CD4-positive, alpha-beta memory T cell (primary cell): ENCODE measurements at regions not wholly inside any gene's neighbourhood (a gene's known extent, or its start where the extent isn't known, plus 50 kb on each side); places are given as distances from the start of the nearest gene placed in this dataset.

Experiments used
- CTCF ChIA-PET: fragments of 350-600 bp; sonication (Branson Sonifier 250); formaldehyde crosslinking; loops from one replicate; lab custom pipeline; 2021; ENCODE audit warnings: inconsistent platforms; ENCODE audit not compliant: partially characterized antibody; lab: Charles Lee
- POLR2A ChIA-PET: fragments of 350-600 bp; sonication (Branson Sonifier 250); formaldehyde crosslinking; loops from one replicate; lab custom pipeline; 2021; ENCODE audit not compliant: partially characterized antibody; lab: Charles Lee
- DNase-seq, 5 donors: peaks; one replicate each; pipeline versions ENCODE4 v3.0.0 to v3.0.0-alpha.2; 2020 to 2022; ENCODE audit warnings: mixed read lengths in 1 of 5
- H3K27ac ChIP-seq: one replicate; pipeline ENCODE4 v1.7.0; 2013; ENCODE audit warnings: low read depth, low read length
- H3K27me3 ChIP-seq: 2 replicates; pipeline ENCODE4 v1.7.0; 2013; ENCODE audit warnings: mild to moderate bottlenecking, low read length, moderate library complexity; ENCODE audit not compliant: insufficient read depth
- H3K36me3 ChIP-seq: 2 replicates; pipeline ENCODE4 v1.7.0; 2013; ENCODE audit warnings: mild to moderate bottlenecking, low read length, moderate library complexity; ENCODE audit not compliant: insufficient read depth
- H3K4me1 ChIP-seq: 2 replicates; pipeline ENCODE4 v1.7.0; 2013; ENCODE audit warnings: mild to moderate bottlenecking, low read length, moderate library complexity; ENCODE audit not compliant: insufficient read depth
- H3K4me3 ChIP-seq, 2 donors: one replicate each; pipeline ENCODE4 v1.7.0; 2013; ENCODE audit warnings: low read length in 2 of 2, mild to moderate bottlenecking in 1 of 2
- H3K9me3 ChIP-seq, 2 donors: one replicate each; pipeline ENCODE4 v1.7.0; 2013; ENCODE audit warnings: low read length in 2 of 2, control low read depth in 1 of 2; ENCODE audit not compliant: control insufficient read depth in 1 of 2
- H3K27ac Mint-ChIP-seq, 7 donors: one replicate each; pipeline ENCODE4 v1.8.0; 2020 to 2021; ENCODE audit warnings: mixed read lengths in 7 of 7, mild to moderate bottlenecking in 6 of 7, inconsistent platforms in 3 of 7, moderate library complexity in 3 of 7
- H3K27me3 Mint-ChIP-seq, 2 donors: one replicate each; pipeline ENCODE4 v1.8.0; 2020 to 2021; ENCODE audit warnings: mixed read lengths in 2 of 2
- H3K36me3 Mint-ChIP-seq, 2 donors: one replicate each; pipeline ENCODE4 v1.8.0; 2020 to 2021; ENCODE audit warnings: mixed read lengths in 2 of 2, inconsistent platforms in 1 of 2, mild to moderate bottlenecking in 1 of 2
- H3K4me1 Mint-ChIP-seq, 4 donors: one replicate each; pipeline ENCODE4 v1.8.0; 2020 to 2021; ENCODE audit warnings: mixed read lengths in 4 of 4, mild to moderate bottlenecking in 1 of 4
- H3K4me3 Mint-ChIP-seq, 8 donors: one replicate each; pipeline ENCODE4 v1.8.0; 2020 to 2021; ENCODE audit warnings: mixed read lengths in 8 of 8, mild to moderate bottlenecking in 7 of 8, moderate library complexity in 6 of 8, inconsistent platforms in 3 of 8
- H3K9me3 Mint-ChIP-seq, 8 donors: one replicate each; pipeline ENCODE4 v1.8.0; 2020 to 2021; ENCODE audit warnings: mixed read lengths in 8 of 8, mild to moderate bottlenecking in 5 of 8, inconsistent platforms in 3 of 8, moderate library complexity in 1 of 8
- intact Hi-C: fragments of 100-400 bp; cut with micrococcal nuclease; formaldehyde crosslinking; loops from one replicate; pipeline ENCODE4 v1.15.1; 2023

DNA sequence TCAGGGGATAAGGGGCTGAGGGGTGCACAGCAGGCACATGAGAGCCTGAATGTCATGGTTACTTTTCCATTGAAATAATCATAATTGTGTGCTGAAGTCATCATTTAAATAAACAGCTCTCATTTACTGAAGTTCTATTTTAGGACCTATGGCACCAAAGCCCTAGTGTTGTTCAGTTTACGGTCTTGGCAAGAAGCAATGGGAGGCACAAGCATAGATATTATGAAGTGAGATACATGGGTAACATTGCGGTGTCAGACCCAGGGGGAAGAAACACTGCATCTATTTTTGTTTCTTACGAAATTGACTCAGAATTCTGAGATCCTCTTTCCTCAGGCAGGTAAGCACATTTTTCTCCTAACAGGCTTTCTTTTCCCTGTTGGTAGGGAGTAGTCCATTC is 437.8 kb upstream of the PROX1 start:
- Mint-ChIP-seq H3K4me3 (no peak overlapping the region), H3K9me3 (peaks cover 0 to 2% (median 0%) of the 10 kb centered on the region in 8 donors), H3K36me3 (no peaks in the 10 kb centered on the region), H3K4me1 (no peaks in the 10 kb centered on the region), H3K27me3 (no peaks in the 10 kb centered on the region), H3K27ac (no peak overlapping the region)
- intact Hi-C loops: no loop called here
- Histone ChIP-seq H3K4me1 (no peaks in the 10 kb centered on the region), H3K27me3 (no peaks in the 10 kb centered on the region), H3K9me3 (no peaks in the 10 kb centered on the region), H3K36me3 (no peaks in the 10 kb centered on the region), H3K27ac (no peak overlapping the region), H3K4me3 (no peak overlapping the region)
- DNase-seq: no peak
- ChIA-PET CTCF (no interaction called here), POLR2A (no interaction called here)

- DNase-seq: no peak
- ChIA-PET CTCF (no interaction called here), POLR2A (no interaction called here)
- intact Hi-C loops: no loop called here
- Mint-ChIP-seq H3K4me3 (no peak overlapping the region), H3K4me1 (no peaks in the 10 kb centered on the region), H3K9me3 (peaks cover 0 to 2% (median 0%) of the 10 kb centered on the region in 8 donors), H3K27ac (no peak overlapping the region), H3K27me3 (no peaks in the 10 kb centered on the region), H3K36me3 (no peaks in the 10 kb centered on the region)
- H3K4me1 ChIP-seq: no peaks in the 10 kb centered on the region
- no peaks in the 10 kb centered on the region for H3K27me3 ChIP-seq
- H3K4me3 ChIP-seq: no peak overlapping the region
- no peaks in the 10 kb centered on the region for H3K9me3 ChIP-seq
- H3K36me3 ChIP-seq: no peaks in the 10 kb centered on the region
- H3K27ac ChIP-seq: no peak overlapping the region
Measured at GRCh38 chr1:213550804-213551203, 437.0 kb upstream of the PROX1 start.

DNA sequence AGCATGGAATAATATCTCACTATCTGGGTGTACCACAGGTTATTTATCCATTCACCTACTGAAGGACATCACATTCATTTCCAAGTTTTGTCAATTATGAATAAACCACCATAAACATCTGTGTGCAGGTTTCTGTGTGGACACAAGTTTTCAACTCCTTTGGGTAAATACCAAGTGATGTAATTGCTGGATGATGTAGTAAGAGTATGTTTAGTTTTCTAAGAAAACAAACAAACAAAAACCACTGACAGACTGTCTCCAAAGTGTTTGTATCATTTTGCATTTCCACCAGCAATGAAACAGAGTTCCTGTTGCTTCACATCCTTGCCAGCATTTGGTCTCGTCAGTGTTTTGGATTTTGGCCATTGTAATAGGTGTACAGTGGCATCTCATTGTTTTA is 435.7 kb upstream of the PROX1 start:
- H3K27ac ChIP-seq: no peak overlapping the region
- Mint-ChIP-seq H3K27ac (no peak overlapping the region), H3K9me3 (peaks cover 0 to 2% (median 0%) of the 10 kb centered on the region in 8 donors), H3K36me3 (no peaks in the 10 kb centered on the region), H3K4me3 (no peak overlapping the region), H3K4me1 (no peaks in the 10 kb centered on the region), H3K27me3 (no peaks in the 10 kb centered on the region)
- H3K4me3 ChIP-seq: no peak overlapping the region
- intact Hi-C loops: no loop called here
- ChIA-PET POLR2A (no interaction called here), CTCF (no interaction called here)
- H3K36me3 ChIP-seq: no peaks in the 10 kb centered on the region
- H3K4me1 ChIP-seq: no peaks in the 10 kb centered on the region
- DNase-seq: no peak
- H3K9me3 ChIP-seq: no peaks in the 10 kb centered on the region
- H3K27me3 ChIP-seq: no peaks in the 10 kb centered on the region

DNA sequence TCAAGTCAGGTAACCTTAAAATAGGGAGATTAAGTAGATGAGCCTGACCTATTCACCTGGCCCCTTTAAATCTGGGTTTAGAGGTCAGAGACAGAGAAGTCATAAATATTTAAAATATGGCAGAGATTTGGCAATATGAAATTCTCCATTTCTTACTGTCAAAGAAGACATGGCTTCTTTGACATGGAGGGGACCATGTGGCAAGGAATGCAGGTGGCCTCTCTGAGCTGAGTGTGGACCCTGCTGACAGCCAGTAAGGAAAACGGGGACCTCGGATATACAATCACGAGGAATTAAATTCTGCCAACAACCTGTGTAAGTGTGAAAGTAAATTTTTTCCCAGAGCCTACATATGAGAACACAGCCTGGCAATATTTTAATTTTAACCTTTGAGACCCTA is 427.5 kb upstream of the PROX1 start:
- Mint-ChIP-seq H3K4me1 (peaks cover 0 to 3% (median 0%) of the 10 kb centered on the region in 4 donors), H3K4me3 (no peak overlapping the region), H3K27ac (no peak overlapping the region), H3K27me3 (no peaks in the 10 kb centered on the region), H3K9me3 (peaks cover 3 to 30% (median 14%) of the 10 kb centered on the region in 8 donors), H3K36me3 (peaks cover 0 to 5% of the 10 kb centered on the region in 2 donors)
- no peak overlapping the region for H3K27ac ChIP-seq
- DNase-seq: no peak
- intact Hi-C loops: no loop called here
- POLR2A ChIA-PET: no interaction called here
- H3K4me3 ChIP-seq: no peak overlapping the region
- no peaks in the 10 kb centered on the region for H3K9me3 ChIP-seq
- no peaks in the 10 kb centered on the region for H3K36me3 ChIP-seq
- H3K4me1 ChIP-seq: no peaks in the 10 kb centered on the region
- CTCF ChIA-PET: no interaction called here
- H3K27me3 ChIP-seq: no peaks in the 10 kb centered on the region

DNA sequence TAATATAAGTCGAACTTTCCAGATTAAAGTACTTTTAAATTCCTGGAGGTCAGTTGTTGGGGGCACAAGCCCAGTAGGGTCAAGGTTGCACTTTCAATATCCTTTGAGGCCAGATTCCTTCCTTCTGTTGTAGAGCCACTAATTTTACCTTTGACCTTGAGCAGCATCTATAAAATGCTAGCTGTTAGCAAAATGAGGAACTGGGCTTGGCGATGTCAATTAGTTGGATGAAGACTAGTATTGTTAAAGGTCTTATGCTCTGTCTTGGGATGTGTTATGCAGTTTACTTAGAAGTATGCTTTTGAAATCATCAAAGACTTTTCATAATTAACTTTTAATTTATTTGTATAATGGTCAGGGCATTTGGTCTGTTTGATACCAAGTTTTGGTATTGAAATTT is 425.9 kb upstream of the PROX1 start:
- Mint-ChIP-seq H3K9me3 (peaks cover 3 to 34% (median 15%) of the 10 kb centered on the region in 8 donors), H3K4me3 (no peak overlapping the region), H3K4me1 (peaks cover 0 to 3% (median 0%) of the 10 kb centered on the region in 4 donors), H3K27me3 (no peaks in the 10 kb centered on the region), H3K36me3 (peaks cover 0 to 5% of the 10 kb centered on the region in 2 donors), H3K27ac (no peak overlapping the region)
- ChIA-PET POLR2A (no interaction called here), CTCF (no interaction called here)
- Histone ChIP-seq H3K9me3 (no peaks in the 10 kb centered on the region), H3K27me3 (no peaks in the 10 kb centered on the region), H3K36me3 (no peaks in the 10 kb centered on the region), H3K4me3 (no peak overlapping the region), H3K4me1 (no peaks in the 10 kb centered on the region), H3K27ac (no peak overlapping the region)
- intact Hi-C loops: no loop called here
- DNase-seq: no peak

DNA sequence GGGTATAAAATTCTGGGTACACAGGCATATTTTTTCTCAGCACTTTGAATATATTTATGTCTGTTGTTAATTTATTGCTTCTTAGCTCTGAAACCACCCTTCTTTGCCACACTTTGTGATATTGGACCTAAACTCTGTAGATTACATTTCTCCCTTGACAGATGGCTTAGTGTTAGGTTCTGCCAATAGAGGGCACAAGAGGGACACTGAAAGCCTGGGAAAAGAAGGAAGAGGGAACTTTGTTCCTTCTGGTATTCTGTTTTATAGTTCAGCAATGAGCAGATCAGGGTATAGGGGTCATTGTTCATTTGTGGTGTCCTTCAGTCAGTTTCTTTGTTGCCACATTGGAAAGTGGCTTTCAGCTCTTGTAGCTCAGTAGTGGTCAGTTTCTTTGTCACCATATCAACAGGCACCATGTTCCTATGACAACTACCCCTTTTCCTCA is 423.5 kb upstream of the PROX1 start:
- Mint-ChIP-seq H3K4me3 (no peak overlapping the region), H3K36me3 (peaks cover 0 to 5% of the 10 kb centered on the region in 2 donors), H3K27ac (no peak overlapping the region), H3K9me3 (peaks cover 3 to 34% (median 15%) of the 10 kb centered on the region in 8 donors), H3K27me3 (peaks cover 0 to 2% of the 10 kb centered on the region in 2 donors), H3K4me1 (peaks cover 0 to 3% (median 0%) of the 10 kb centered on the region in 4 donors)
- ChIA-PET CTCF (no interaction called here), POLR2A (no interaction called here)
- Histone ChIP-seq H3K4me3 (no peak overlapping the region), H3K4me1 (no peaks in the 10 kb centered on the region), H3K36me3 (no peaks in the 10 kb centered on the region), H3K27me3 (no peaks in the 10 kb centered on the region), H3K9me3 (no peaks in the 10 kb centered on the region), H3K27ac (no peak overlapping the region)
- intact Hi-C loops: no loop called here
- DNase-seq: no peak

GRCh38 chr1:213568929-213569815 is 418.6 kb upstream of the PROX1 start:
- Histone ChIP-seq H3K4me3 (no peak overlapping the region), H3K27ac (no peak overlapping the region), H3K27me3 (no peaks in the 10 kb centered on the region), H3K36me3 (no peaks in the 10 kb centered on the region), H3K9me3 (no peaks in the 10 kb centered on the region), H3K4me1 (no peaks in the 10 kb centered on the region)
- Mint-ChIP-seq H3K27me3 (peaks cover 4 to 5% of the 10 kb centered on the region in 2 donors), H3K27ac (no peak overlapping the region), H3K36me3 (no peaks in the 10 kb centered on the region), H3K4me1 (no peaks in the 10 kb centered on the region), H3K4me3 (no peak overlapping the region), H3K9me3 (peaks cover 0 to 14% (median 10%) of the 10 kb centered on the region in 8 donors)
- no peak for DNase-seq
- ChIA-PET CTCF (no interaction called here), POLR2A (no interaction called here)
- intact Hi-C loops: no loop called here
